ENCODE measurements at regions not wholly inside any gene's neighbourhood (a gene's known extent, or its start where the extent isn't known, plus 50 kb on each side); places are given as distances from the start of the nearest gene placed in this dataset.
"Not testable (repeated sequence)": the region's sequence is repeated elsewhere in the genome, so short reads cannot be mapped to it uniquely, and the experiment has no call there.

DNA sequence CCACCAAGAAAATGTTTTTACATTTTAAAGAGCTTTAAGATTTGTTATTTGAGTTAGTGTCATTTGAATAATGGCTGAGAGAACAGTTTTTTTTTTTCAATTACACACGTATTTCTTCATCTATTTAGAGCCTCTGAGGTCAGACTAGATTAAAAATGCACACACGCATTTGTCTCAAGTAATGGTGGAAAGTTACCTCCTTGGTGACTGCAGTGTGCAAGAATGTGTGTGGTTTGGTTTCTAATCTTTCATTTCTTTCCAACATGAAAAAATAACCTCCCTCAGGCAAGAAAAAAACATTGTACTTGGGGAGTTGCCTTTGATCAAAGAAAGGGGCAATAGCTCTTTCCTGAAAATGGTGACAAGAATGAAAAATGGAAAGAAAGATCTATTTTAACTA, 235.5 kb upstream of the ZNF337 start:
- not testable (repeated sequence) for TF ChIP-seq JUND (IDR thresholded peaks at IDR 0.05); YY1 (IDR thresholded peaks at IDR 0.05); CTCF (IDR thresholded peaks at IDR 0.05; ENCODE audit: low read depth, low read length, missing input control)
